GM19035 (cell line): ENCODE measurements at regions not wholly inside any gene's neighbourhood (a gene's known extent, or its start where the extent isn't known, plus 50 kb on each side); places are given as distances from the start of the nearest gene placed in this dataset.
"Not testable (repeated sequence)": the region's sequence is repeated elsewhere in the genome, so short reads cannot be mapped to it uniquely, and the experiment has no call there.

ENCODE experiments used
- ATAC-seq: cut with Tn5 transposase; IDR thresholded peaks from one replicate; pipeline ENCODE4 v1.9.1; 2021; ENCODE audit not compliant: unreplicated experiment

DNA sequence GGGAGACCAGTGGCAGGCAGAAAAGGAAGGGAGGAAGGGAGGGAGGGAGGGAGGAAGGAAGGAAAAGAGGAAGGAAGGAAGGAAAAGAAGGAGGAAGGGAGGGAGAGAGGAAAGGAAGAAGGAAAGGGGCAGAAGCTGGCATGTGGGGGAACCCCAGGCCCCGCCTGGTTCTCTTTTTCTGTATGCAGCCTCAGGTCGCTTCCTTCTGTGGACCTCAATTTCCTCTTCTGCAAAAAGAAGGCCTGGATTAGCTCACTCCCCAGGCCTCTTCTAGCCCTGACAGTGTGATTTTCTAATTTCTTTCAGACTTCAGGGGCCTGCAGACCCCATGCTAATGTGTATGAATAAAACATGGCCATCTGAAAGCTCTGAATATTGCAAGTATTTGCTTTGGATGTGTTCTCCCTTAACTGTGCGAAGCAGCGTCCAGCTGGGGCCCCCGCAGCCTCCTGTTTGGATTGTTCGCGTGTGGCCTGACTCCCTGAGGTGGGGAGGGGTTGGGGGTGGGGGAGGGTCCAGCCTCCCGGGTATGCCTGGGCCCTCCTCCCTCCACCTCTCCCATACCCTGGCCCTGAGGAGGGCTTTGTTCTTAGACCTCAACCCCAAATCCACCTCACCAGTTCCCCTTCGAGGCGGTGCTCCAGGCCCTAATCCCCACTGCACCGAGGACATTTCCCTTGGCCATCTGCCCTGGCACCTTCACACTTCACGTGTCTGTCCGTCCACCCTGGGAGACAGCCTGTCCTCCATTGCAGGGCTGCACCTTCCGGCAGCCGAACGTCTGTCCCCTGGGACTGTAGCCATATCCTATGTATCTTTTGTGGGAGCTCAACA, 199.9 kb upstream of the ATP6AP2 start:
- ATAC-seq, result no peak

DNA sequence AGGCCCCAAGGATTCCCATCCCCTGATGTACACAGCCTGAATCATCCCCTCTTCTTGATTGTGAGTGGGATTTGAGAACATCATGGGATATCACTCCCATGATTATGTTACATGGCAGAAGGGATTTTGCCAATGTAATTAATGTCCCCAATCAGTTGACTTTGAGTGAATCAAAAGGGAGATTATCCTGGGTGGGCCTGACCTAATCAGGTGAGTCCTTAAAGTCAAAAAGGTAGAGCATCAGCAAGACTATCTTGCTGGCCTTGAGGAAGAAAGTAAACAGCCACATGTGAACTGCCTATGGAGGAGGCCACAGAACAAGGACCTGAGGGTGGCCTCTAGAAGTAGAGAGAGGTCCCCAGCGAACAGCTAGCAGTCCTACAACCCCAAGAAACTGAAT, 203.1 kb upstream of the ATP6AP2 start:
- ATAC-seq, result no peak

DNA sequence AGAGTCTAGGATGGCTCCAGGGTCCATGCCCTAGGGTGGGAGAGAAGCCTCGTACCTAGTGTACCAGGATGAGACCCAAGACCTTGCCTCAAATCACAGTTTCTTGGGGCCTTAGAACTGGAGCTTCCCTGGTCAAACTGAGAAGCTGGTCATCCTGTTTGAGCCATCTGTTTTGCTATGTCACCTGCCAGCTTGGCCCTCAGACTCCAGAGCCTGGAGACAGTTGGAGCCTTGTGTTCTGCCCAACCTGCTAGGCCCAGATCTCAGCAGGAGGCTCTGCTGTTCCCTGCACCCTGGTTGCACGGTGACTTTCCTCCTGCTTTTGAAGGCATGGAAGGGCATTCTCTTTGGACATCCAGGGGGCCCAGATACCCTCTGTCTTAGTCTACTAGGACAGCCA, 206.3 kb upstream of the ATP6AP2 start:
- no peak for ATAC-seq

DNA sequence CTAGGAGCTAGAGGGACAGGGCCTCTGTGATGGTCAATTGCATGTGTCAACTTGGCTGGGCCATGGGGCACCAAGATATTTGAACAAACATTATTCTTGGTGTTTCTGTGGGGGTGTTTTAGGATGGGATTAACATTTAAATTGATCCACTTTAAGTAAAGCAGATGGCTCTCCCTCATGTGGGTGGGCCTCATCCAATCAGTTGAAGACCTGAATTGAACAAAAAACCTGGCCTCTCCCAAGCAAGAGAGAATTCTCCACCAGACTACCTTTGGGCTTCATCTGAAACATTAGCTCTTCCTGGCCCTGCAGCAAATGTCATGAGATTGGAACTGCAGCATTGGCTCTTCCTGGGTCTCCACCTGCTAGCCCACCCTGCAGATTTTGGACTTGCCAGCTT, 207.1 kb upstream of the ATP6AP2 start:
- no peak for ATAC-seq

DNA sequence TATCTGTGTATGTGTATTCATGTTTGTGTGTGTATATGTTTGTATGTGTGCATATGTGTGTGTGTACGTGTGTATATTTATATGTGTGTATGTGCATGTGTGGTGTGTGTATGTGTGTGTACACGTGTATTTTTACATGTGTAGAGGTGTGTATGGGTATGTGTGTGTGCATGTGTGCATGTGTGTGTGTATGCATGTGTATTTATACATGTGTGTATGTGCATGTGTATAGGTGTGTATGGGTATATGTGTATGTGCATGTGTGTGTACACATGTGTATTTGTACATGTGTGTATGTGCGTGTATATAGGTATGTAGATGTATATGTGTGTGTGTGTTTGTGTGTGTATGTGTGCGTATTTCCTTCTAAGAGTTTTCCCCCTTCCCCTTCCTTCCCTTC, 207.7 kb upstream of the ATP6AP2 start:
- ATAC-seq, result no peak

DNA sequence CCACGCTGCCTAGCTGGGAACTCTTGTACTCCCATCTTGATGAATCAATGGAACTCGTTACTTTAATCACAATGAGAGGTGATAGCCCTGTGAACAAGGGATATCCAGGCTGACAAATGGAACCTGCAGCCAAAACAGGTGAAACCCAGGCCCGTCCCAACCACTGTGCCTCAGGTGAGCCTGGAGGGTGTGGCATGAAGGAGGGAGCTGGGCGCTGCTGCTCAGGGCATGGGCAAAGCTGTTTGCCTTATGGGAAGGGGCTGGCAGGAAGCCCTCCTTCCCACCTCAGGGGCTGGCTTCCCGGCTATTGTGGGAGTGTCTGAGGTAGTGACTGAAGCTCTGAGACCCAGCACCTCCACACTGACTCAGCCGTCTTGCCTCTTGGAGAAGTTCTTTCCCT, 209.4 kb upstream of the ATP6AP2 start:
- no peak for ATAC-seq

DNA sequence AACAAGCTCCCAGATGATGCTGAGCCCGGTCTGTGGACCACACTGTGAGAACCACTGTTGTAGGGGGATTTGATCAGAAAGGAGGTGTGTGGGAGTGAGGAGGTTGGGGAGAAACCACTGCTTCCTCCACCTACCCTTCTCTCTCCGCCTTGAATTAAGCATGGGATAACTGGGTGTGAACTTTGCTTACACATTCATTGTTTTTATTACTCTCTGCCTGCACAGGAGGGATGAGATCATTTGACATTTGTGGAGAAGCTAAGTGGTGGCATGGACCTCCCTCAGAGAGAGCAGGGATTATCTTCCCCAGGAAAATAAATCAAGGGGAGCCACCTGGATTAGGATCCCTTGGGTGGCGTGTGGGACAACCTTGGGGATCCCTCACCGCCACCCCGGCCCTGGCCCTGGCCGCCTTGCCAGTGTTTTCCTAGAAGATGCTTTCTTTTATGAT, 212.1 kb upstream of the ATP6AP2 start:
- ATAC-seq, result no peak

DNA sequence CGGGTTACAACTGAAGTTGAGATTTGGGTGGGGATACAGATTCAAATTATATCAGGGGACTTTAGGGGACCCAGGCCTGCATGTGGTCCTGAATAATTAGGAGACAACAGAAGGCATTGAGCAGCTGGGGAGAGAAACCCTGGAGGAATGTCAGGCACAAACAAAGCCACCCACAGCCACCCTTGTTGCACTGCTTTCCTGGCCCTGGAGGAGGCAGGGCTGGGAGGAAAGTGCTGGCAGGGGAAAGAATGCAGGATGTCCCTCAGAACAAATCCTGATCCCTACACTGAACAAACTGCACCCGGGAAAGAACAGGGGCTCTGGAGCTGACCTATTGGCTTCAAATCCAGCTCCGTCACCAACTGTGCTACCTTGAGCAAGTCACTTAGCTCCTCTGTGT, 214.1 kb upstream of the ATP6AP2 start:
- ATAC-seq, result no peak

DNA sequence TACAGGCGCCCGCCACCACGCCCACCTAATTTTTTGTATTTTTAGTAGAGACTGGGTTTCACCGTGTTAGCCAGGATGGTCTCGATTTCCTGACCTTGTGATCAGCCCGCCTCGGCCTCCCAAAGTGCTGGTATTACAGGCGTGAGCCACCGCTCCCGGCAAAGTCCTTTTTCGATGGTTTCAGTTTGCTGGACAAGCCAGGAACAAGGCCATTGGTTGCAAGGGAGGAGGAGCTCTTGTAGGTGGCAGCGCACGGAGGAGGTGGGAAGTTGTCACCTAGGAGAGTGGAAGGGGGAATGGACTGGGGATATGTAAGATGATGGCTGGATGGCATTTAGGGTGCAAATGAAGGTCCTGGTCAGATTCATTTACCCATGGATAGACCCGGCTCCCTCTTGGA, 218.5 kb upstream of the ATP6AP2 start:
- not testable (repeated sequence) for ATAC-seq

DNA sequence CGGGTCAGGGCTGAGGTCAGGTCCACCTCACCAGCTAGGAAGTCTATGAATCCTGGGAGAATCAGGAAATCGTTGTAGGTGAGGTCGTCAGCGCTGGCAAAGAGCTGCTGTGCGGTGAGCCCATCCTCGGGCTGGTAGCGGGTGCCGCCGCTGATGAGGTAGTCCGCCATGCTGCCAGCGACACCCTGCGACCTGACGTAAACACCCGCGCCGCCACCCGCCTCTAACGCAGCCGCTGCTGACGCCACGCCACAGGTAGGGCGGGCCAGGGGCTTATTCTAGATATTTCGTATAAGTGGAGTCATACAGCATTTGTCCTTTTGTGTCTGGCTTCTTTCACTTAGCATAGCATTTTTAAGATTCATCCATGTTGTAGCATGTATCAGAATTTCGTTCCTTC, 220.2 kb upstream of the ATP6AP2 start:
- ATAC-seq, result no peak

DNA sequence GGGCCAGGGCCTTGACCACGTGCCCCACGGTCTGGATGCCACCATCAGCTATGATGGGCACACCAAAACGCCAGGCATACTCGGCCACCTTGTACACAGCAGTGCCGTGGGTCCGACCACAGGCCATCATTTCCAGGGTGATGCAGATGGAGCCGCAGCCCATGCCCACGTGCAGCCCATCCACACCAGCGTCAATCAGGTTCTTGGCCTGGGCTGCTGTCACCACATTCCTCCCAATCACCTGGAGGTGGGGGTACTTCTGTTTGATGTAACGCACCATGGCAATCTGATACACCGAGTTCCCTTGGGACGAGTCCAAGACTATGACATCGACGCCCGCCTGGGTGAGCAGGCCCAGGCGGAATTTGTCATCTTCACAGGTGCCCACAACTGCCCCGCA, 221.2 kb upstream of the ATP6AP2 start:
- no peak for ATAC-seq

DNA sequence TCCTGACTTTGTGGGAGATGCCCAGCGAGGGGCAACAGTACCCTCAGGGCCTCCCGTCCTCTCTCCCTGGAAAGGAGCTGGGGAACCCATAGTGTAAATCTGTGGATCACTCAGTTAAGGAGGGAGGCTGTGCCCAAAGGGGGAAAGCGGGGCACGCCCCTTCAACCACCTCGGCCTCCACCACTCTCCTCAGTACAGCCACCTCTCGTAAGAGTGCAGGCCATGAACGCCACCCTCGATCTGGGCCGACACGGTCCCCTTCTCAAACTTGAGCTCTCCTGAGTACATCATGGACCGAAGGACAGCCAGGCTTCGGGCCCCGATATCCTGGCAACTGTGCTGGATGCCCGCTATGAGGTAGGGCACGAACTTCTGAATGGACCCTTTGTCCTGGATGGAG, 221.8 kb upstream of the ATP6AP2 start:
- no peak for ATAC-seq

DNA sequence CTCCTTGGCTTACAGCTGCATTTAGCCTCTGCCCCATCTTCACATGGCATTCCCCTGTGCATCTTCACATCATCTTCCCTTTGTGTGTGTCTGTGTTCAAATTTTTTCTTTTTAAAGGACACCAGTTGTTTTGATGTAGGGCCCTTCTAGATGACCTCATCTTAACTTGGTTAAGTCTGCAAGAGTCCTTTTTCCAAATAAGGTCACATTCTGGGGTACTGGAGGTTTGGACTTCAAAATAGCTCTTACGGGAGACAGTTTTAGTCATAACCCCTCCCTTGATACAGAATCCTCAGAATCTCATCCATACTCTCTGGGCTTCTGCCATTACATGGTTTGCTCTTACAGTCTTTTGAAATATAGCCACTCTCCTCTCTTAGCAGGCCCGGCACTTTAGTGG, 231.5 kb upstream of the ATP6AP2 start:
- no peak for ATAC-seq

DNA sequence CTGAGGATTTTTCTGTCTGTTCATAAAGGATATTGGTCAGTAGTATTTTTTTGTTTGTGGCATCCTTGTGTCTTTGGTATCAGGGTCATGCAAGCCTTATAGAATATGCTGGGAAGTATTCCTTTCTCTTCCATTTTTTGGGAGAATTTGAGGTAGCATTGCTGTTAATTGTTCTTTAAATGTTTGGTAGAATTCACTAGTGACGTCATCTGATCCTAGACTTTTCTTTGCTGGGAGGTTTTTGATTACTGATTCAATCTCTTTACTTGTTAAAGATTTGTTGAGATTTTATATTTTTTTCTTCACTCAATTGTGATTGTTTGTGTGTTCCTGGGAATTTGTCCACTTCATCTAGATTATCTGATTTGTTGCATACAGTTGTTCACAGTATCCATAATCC, 234.4 kb upstream of the ATP6AP2 start:
- no peak for ATAC-seq

DNA sequence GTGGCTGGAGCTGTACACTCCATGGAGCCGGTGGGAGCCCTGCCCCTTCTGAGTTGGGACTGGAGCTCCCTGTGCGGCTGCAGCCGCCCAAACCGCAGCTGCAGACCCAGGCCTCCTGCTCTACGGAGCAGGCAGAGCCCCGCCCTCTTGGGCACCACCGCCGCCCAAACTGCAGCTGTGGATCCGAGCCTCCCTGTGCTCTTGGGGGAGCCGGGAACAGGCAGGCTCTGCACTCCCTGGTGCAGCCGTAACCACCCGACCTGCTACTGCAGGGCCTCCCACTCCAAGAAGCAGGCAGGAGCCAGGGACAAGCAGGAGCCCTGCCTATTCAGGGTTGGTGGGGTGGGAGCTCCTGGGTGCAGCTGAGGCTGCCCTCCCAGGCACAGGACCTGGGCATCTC, 237.5 kb upstream of the ATP6AP2 start:
- no peak for ATAC-seq

DNA sequence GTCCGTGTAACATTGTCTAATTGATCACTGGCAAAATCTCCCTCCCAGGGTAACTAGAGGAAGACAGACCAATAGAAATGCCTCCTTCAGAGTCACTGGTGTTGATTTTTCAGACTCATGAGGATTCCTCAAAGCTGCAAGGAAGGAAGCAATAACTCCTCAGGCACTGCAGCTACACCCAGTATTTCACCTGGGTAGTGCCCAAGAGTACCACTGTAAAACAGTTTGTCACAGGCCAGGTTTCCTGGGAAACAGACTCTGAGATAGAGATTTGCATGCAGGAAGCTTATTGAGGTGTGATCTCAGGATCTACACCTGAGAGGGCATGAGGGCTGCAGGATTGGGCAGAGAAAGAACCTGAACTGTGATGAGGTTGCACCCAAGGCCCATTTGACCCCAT, 240.7 kb upstream of the ATP6AP2 start:
- no peak for ATAC-seq

DNA sequence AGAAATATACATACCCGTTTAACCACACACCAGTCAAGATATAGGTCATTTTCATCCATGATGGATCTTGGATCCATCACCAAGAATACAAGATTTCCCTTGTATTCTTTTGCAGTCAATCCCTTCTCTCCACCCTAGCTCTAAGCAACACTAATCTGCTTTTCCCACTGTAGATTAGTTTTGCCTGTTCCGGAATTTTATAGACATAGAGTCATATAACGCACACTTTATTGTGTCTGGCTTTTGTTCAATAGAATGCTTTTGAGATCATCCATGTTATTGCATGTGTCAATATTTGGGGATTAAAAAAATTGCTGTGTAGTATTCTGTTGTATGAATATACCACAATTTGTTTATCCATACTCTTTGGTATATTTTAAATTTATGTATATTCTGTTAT, 235.6 kb upstream of the BCOR start:
- no peak for ATAC-seq

DNA sequence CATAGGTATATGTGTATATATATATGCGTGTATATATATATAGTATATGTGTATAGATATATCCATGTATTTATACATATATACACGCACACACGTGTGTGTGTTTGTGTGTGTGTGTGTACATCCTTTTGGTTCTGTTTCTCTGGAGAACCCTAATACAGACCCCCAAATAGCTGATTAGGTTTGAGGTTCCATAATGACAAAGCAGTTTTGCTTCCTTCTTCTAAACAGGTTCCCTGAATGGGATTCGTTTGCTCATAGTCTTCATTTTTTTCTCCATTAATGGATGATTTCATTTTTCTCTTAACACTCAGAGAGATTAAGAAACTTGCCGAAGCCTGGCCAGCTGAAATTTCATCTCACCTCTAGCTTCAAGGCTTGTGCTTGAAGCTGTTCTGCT, 234.0 kb upstream of the BCOR start:
- ATAC-seq, result no peak

DNA sequence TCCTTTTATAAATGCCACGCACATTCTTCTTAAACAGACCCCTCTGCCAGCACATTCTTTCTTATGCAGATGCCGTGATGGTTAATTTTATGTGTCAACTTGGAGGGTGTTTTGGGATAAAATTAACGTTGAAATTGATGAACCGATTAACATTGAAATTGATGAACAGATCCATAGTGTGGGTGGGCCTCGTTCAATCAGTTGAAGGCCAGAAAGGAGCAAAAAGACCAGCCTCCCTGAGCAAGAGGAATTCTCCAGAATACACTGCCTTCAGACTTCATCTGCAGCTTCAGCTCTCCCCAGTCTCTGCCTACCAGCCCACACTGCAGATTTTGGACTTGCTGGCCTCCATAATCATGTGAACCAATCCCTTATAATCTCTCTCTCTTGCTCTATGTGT, 233.6 kb upstream of the BCOR start:
- no peak for ATAC-seq

DNA sequence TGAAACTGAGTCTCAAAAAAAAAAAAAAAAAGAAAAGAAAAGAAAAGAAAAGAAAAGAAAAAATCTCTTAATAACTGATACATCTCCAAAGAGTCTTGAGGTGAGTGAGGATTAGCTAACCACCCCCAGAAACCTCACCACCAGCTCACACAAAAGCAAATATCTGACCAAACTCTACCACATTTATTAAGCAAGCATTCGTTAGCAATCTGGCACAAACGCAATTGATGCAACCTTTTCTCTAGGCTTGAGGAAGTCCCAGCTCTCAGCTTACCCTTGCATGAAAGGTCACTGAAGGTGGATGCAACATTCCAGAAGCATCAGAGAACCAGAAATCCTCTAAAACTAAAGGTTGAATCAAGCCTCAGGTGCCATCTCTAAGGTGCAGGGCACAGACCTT, 231.9 kb upstream of the BCOR start:
- no peak for ATAC-seq

DNA sequence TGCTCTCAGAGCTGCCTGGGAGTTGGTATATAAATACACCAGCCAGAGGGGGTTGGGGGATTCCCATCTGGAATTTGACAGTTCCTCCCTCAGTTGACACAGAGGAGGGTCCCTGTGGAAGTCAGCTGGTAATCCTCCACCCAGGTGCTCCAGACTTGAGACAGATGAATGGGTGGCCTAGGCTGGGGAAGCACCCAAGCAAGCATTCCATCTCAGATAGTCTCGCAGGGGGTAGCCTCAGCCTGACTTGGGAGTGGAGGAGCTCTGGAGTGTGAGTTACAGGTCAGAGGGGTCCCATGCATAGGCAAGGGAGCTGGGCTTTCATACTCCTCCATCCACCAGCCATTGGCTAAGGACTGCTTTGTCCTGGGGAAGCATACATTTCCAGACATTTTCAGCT, 229.3 kb upstream of the BCOR start:
- no peak for ATAC-seq

DNA sequence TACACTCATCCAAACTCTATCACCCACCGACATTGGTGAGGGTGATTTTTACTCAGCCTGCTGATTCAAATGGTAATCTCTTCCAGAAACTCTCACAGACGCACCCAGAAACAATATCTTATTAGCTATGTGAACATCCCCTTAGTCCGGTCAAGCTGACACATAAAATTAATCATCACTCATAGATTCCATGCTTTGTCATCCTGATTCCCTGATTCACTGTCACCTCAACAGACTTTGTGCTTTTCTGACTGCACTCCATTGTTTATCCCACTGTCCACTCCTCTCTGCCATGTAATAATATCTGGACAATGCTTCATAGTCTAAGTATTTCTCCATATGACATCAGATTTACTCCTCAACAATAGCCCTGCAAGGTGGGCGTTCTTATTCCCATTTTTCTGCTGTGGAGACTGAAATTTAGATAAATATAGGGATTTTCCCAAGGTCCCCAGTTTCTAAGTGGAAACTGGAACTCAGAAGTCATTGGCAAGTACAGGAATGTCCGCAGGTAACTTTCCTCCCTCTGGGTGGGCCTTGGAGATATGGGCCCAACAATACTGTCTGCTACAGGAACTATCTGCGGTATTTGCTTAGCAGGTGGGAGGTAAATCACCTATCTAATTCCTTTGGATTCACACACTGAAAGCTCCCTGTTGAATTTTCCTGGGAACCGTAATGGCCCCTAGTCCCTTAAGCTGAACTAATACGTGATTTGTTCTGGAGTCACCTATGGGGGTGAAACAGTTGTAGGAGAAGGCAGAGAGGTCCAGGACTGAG, 228.6 kb upstream of the BCOR start:
- no peak for ATAC-seq

DNA sequence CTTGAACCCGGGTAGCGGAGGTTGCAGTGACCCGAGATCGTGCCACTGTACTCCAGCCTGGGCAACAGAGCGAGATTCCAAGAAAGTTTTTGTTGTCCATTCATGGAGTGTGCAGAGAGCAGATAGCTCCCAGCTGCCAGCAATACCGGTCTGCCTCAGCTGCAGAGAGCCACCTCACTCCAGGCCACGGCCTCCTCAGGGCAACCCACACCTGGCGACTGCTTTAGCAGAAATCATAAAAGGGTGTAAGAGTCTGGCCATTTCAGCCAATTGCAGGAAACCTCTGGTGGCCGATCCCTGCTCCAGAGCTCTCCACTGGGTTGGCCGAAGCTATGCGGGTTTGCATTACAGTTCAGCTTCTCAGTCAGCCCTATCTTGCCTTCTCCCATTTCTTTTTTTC, 227.4 kb upstream of the BCOR start:
- ATAC-seq, result no peak
